M059J (cell line): ENCODE measurements at regions not wholly inside any gene's neighbourhood (a gene's known extent, or its start where the extent isn't known, plus 50 kb on each side); places are given as distances from the start of the nearest gene placed in this dataset.

Experiments
- DNase-seq: peaks from one replicate; pipeline ENCODE4 v3.0.0-alpha.2; 2012; ENCODE audit warnings: low read depth

- DNase-seq: peak; percentile 60
Measured at GRCh38 chr18:27695503-27695902, 481.4 kb downstream of the CDH2 start.

- no peak for DNase-seq
Measured at GRCh38 chr18:27695052-27695451, 481.9 kb downstream of the CDH2 start.

DNA sequence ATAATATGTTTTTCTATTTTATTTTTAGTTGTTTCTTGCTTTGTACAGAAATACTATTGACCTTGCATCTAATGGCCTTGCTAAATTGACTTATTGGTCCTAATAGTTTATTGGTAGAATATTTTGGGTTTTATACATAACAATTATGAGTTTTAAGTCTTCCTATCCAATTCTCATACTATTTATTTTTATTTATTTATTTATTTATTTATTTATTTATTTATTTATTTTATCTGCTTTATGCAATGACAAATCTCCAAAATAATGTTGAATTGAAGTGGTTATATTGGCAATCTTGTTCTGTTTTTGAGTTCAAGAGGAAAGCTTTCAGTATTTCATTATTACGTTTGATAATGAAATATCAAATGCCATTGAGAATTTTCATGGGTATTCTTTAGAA is 488.3 kb downstream of the CDH2 start:
- DNase-seq: no peak

- no peak for DNase-seq
Measured at GRCh38 chr18:27687351-27687979, 489.5 kb downstream of the CDH2 start.

DNA sequence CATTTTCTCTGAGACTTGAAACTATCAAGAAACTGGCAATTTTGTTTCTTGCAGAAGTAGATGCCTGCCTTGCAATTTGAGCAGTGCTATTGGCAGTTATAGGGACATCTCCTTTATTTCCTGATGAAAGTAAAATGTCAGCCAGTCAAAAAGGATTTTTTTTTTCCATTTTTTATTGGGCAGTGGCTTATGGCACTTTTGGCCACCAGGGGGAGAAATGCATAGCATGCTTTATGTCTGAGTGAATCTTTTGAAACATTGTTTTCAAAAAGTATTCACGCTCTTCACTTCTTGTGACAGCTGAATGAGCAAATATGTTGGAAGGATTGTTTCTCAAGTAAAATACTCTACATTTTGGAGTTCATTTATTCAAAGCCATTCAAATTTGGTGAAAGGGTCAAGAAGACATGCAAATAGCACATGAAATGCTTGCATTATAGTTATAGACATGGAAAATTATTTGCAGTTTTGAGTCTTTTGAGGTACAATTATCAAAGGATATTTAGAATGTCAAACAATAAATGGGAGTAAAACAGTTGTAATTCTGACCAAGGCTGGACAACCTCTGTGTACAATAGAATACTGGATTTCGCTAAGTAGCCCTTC is 491.0 kb downstream of the CDH2 start:
- peak; percentile 48 for DNase-seq

- no peak for DNase-seq
Measured at GRCh38 chr18:27685091-27685490, 491.8 kb downstream of the CDH2 start.

DNA sequence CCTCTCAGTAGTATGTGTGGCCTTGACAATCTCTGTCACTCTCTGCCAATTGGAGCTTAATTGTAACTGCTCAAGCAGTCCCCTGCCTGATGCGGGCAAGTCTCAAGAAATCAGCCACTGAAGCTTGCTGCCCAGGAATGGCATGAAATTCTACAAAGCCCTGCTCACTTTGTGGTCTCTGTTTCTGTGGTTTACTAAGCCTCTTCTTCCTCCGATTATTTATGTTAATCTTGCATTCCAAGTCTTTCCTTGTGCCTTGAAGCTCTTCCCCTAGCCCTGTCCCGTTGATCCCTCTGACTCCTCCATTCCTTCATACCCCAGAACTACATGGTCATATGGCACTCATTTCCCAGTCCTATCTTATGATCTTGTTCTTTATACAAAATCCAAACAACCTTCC is 489.3 kb upstream of the CHST9 start:
- DNase-seq: peak; percentile 58

GRCh38 chr18:27673861-27674260 is 488.8 kb upstream of the CHST9 start:
- DNase-seq: no peak

DNA sequence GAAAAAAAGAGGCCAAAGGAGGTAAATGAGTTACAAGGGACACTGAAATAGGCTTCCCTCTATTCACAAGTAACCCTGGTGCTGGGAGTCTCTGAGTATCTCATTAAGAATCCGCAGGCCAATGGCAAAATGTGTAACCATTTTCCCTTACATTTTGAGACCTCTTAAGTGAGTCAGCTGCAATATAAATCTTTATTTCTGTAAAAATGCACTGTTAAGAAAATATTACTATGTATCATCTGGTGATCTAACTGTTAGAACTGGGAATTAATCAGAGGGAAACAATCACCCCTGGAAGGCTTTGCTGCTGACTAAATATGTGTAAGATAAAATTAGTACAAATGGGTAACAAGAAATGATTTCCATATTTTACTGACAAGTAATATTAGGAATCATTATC is 483.1 kb upstream of the CHST9 start:
- peak; percentile 33 for DNase-seq

- DNase-seq: no peak
Measured at GRCh38 chr18:27667064-27667463, 482.0 kb upstream of the CHST9 start.

GRCh38 chr18:27666016-27666415 is 480.9 kb upstream of the CHST9 start:
- no peak for DNase-seq

GRCh38 chr18:27665264-27665799 is 480.2 kb upstream of the CHST9 start:
- DNase-seq: no peak

DNA sequence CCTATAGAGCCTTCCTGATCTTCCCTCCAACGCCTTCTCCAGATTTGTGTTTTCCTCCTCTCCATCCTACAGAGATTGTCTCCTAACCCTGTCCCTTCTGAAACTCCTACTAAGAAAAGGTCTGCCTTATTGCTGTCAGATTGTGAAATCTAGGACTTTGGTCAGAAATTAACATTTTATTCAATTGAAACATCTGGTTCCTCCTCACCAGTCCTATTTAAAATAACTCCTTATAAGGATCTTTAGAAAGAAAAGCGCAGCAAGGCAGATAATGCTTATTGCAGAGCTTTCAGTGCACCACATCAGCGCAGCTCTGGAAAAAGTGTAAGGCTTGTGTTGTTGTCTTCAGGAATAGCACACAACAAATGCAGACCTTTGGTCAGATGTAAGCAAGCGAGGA is 477.8 kb upstream of the CHST9 start:
- DNase-seq: no peak

- DNase-seq: no peak
Measured at GRCh38 chr18:27662537-27662936, 477.4 kb upstream of the CHST9 start.

- DNase-seq: no peak
Measured at GRCh38 chr18:27661320-27662018, 476.4 kb upstream of the CHST9 start.

GRCh38 chr18:27656905-27657304 is 471.8 kb upstream of the CHST9 start:
- DNase-seq: no peak

DNA sequence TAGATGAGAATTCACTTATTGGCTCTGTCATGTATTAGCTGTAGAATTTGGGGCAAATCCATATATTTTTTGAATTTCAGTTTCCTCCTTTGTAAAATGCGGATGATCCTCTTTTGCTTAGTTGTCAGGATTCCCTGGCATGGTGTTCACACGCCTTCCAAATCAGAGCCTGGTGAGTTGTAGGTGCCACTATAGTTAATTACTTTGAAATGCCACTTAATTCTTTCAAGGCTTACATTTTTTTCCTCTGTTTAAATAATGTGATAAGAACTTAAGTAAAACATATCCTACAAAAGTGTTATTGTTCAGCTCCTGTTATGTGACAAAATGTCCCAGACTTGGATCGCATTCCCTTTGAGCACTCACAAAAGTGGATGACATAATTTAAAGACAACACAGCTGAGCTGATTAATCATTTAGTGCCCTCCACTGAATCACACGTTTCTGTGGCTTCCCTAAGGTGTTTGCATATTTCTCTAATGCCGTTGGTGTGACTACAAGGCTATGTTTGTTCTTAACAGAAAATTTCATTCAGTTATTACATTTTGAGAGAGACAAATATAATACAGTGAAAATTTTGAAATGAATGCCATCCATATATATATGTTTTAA is 471.2 kb upstream of the CHST9 start:
- peak; percentile 73 for DNase-seq

GRCh38 chr18:27653247-27653646 is 468.1 kb upstream of the CHST9 start:
- no peak for DNase-seq

DNA sequence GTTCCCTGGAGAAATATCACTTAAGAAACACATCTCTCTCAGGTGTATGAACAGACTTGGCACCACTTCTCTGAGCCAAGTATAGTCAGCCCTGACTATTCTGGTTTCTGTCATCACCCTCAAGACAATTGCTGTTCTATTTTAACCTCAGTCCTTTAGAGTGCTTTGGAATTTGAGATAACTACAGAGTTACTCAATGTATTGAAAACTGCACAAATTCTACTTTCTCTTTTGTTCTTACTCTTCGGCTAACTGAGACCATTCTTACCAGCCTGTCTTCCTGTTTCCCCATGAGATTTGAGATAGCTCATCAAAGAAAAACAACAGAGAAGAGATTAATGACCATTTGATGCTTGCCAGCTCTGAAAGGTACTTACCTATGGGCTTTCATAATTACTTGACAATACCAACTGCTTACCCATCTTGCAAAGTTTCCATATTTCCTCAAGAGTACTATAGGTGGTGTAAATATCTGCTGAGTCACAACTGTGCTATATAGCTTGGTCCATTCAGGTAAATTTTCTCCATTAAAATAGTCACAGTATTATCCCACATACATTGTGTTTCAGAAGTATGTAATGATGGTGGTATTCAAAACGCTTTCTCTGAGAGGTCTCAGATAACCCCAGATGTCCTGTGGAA is 467.5 kb upstream of the CHST9 start:
- DNase-seq: peak; percentile 15

- DNase-seq: no peak
Measured at GRCh38 chr18:27649621-27650020, 464.5 kb upstream of the CHST9 start.

GRCh38 chr18:27645929-27646328 is 460.8 kb upstream of the CHST9 start:
- DNase-seq: peak; percentile 9

DNA sequence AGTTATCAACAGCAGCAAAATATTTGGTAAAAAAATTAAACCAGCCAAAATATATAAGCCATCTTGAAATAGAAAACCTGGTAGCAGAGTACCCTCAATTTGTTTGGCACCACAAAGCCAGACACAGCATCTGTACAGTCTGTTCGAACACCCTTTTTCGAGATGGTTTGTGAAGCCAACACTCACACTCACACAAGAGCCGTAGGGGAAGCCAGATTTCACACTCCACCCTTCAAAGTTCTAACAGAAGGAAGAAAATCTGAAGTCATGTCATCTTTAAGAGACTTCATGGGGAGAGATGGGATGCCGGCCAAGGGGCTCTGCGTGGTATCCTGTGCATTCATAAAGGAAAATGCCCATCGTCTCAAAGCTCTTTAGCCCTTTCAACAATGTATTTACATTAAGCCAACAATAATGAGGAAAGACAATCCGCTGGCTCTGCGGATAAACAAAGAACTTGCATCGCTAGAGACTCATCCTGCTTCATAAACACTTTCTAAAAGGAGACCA is 451.5 kb upstream of the CHST9 start:
- DNase-seq: no peak
